ENCODE measurements at regions not wholly inside any gene's neighbourhood (a gene's known extent, or its start where the extent isn't known, plus 50 kb on each side); places are given as distances from the start of the nearest gene placed in this dataset.

DNA sequence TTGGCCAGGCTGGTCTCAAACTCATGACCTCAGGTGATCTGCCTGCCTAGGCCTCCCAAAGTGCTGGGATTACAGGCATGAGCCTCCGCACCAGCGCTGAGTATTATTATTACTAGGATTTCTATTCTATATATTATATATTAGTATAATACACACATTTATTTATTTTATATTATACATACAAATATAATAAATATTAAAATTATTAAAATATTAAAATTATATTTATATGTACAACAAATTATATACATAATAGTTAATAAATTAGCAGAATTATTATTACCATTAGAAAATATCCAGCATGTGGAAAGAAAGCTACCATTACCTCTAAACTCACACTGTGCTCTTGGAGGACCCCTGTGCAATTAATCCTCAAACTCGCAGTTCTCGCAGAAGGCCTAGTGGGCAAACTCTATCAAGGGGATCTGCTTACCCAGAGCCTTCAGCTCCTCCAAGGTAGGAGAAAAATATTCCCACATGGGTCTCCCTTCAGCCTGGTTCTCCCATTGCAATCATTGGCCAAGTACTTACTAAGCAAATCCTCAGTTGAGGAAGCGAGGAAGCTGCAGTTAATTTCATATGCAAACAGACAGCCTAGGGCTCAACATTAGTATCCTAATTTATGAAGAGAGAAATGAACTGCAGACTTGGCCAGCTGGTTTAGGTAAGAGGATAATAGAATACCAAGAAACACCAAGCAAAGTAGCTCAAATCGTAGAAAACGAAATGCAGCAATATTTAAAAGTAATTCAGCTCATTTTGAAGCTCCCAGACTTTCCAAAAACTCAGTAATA lies 241.4 kb upstream of the IRX5 start:
- TF ChIP-seq, protein P1, sequence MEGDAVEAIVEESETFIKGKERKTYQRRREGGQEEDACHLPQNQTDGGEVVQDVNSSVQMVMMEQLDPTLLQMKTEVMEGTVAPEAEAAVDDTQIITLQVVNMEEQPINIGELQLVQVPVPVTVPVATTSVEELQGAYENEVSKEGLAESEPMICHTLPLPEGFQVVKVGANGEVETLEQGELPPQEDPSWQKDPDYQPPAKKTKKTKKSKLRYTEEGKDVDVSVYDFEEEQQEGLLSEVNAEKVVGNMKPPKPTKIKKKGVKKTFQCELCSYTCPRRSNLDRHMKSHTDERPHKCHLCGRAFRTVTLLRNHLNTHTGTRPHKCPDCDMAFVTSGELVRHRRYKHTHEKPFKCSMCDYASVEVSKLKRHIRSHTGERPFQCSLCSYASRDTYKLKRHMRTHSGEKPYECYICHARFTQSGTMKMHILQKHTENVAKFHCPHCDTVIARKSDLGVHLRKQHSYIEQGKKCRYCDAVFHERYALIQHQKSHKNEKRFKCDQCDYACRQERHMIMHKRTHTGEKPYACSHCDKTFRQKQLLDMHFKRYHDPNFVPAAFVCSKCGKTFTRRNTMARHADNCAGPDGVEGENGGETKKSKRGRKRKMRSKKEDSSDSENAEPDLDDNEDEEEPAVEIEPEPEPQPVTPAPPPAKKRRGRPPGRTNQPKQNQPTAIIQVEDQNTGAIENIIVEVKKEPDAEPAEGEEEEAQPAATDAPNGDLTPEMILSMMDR (IDR thresholded peaks at IDR 0.05; ENCODE audit: low read depth, low read length) = no peak
- Histone ChIP-seq H3K9me3 (ENCODE audit: severe bottlenecking) (no peaks in the 10 kb centered on the region), H3K27ac (no peak overlapping the region), H3K36me3 (no peaks in the 10 kb centered on the region), H3K4me3 (ENCODE audit: low read depth, low read length) (no peak overlapping the region), H3K27me3 (ENCODE audit: insufficient read depth, low read depth, severe bottlenecking) (no peaks in the 10 kb centered on the region)
- DNase-seq = peak; percentile 11

DNA sequence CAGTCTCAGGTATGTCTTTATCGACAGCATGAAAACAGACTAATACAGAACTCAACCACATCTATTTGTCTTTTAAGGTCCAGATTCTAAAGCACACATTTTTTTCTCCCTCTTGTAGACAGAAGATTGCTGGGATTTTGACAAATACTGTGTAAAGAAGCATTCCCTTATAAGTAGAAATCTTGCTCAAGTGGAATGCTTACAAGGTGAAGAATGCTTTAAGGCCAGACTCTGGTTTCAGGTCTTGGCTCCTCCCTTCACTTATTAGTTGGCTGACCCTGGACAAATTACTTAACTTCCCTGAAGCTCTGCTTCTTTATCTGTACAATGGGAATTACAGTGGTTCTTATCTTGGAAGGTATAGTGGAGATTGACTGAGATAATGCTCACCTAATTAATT lies 242.3 kb upstream of the IRX5 start:
- TF ChIP-seq, protein P1 (IDR thresholded peaks at IDR 0.05; ENCODE audit: low read depth, low read length) = no peak
- Histone ChIP-seq H3K27ac (no peak overlapping the region), H3K36me3 (no peaks in the 10 kb centered on the region), H3K9me3 (ENCODE audit: severe bottlenecking) (no peaks in the 10 kb centered on the region), H3K27me3 (ENCODE audit: insufficient read depth, low read depth, severe bottlenecking) (no peaks in the 10 kb centered on the region), H3K4me3 (ENCODE audit: low read depth, low read length) (no peak overlapping the region)
- DNase-seq = no peak

DNA sequence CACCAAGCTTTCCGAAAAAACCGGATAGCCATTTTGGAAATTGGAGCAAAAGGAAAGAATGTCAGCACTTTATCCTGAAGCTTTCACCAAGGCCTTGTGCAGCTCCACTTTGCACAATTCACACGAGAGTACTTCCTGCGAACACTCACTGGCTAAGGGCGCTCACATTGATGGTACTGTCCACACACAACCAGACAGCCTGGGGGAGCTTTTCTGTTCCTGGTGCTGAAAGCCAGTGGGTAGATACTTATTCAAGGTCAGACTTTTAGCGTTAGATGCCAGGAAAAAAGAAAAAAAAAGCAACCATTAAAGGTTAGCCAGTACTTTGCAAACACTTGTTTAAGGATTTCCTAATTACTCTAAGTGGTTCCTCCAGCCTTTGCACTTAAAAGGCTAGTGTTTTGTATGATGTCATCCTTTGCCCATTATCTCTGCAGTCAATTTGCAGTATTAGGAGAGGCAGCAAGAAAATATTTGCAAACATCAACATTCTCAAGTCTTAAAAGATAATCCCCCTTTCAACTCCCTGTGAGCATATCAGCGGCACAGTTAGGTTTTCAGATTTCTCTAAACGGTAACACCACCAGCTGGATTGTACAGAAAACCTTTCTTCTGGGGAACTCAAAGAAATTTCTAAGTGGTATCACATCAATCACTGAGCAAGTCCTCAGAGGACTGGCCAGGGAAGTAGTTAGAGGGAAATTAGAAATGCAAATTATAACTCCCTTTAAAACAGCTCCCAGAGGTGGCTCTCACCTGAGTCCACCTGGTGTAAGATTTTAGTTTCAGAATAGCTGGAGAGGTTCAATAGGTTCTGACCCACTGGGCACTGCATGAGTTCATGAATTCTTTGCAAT lies 243.4 kb upstream of the IRX5 start:
- no peaks in the 10 kb centered on the region for H3K27me3 ChIP-seq (ENCODE audit: insufficient read depth, low read depth, severe bottlenecking)
- H3K36me3 ChIP-seq = no peaks in the 10 kb centered on the region
- DNase-seq = no peak
- no peak overlapping the region for H3K4me3 ChIP-seq (ENCODE audit: low read depth, low read length)
- TF ChIP-seq, protein P1 (IDR thresholded peaks at IDR 0.05; ENCODE audit: low read depth, low read length) = no peak
- no peak overlapping the region for H3K27ac ChIP-seq
- H3K9me3 ChIP-seq (ENCODE audit: severe bottlenecking) = no peaks in the 10 kb centered on the region

DNA sequence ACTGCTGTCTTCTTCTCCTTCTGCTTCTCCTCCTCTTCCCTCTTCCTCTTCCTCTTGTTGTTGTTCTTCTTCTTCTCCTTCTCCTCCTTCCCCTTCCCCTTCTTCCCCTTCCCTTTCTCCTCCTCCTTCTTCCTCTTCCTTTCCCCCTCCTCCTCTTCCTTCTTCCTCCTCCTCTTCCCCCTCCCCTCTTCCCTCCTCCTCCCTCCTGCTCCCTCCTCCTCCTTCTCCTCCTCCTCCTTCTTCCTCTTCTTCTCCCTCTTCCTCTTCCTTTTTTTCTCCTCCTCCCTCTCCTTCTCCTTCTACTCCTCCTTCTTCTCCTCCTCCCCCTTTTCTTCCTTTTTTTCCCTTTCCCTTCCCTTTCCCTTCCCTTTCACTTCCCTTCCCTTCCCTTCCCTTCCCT lies 245.0 kb upstream of the IRX5 start:
- TF ChIP-seq, protein P1 (IDR thresholded peaks at IDR 0.05; ENCODE audit: low read depth, low read length) = no peak

DNA sequence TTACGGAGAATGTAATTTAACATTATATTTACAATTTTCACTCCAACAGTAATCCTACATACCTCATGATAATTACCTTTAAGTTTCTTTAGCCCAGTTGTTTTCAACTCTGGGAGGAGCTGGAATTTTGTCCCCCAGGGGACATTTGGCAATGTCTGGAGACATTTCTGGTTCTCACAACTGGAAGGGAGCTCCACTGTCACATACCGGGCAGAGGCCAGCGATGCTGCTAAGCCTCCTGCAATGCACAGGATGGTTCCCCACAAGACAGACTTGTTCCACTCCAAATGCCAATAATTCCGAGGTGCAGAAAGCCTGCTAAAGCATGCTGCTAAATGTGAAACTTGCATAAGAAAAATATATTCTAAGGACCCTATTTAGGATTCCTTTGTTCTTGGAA lies 251.1 kb upstream of the IRX5 start:
- TF ChIP-seq, protein P1 (IDR thresholded peaks at IDR 0.05; ENCODE audit: low read depth, low read length) = no peak
- H3K36me3 ChIP-seq = no peaks in the 10 kb centered on the region
- no peak overlapping the region for H3K27ac ChIP-seq
- no peak for DNase-seq
- H3K9me3 ChIP-seq (ENCODE audit: severe bottlenecking) = no peaks in the 10 kb centered on the region
- H3K27me3 ChIP-seq (ENCODE audit: insufficient read depth, low read depth, severe bottlenecking) = no peaks in the 10 kb centered on the region
- no peak overlapping the region for H3K4me3 ChIP-seq (ENCODE audit: low read depth, low read length)

More for the DNA sequence above, 245.0 kb upstream of the IRX5 start:
- Histone ChIP-seq H3K9me3 (ENCODE audit: severe bottlenecking) (no peaks in the 10 kb centered on the region), H3K36me3 (no peaks in the 10 kb centered on the region), H3K27me3 (ENCODE audit: insufficient read depth, low read depth, severe bottlenecking) (no peaks in the 10 kb centered on the region), H3K27ac (no peak overlapping the region), H3K4me3 (ENCODE audit: low read depth, low read length) (no peak overlapping the region)
- DNase-seq = no peak
